H1 (cell line): ENCODE measurements at regions not wholly inside any gene's neighbourhood (a gene's known extent, or its start where the extent isn't known, plus 50 kb on each side); places are given as distances from the start of the nearest gene placed in this dataset.

Experiments used
- ATF3 ChIP-seq: IDR thresholded peaks from 2 replicates; pipeline ENCODE4 v1.6.1; 2011; ENCODE audit warnings: low read depth, mild to moderate bottlenecking, low read length; ENCODE audit not compliant: insufficient read depth
- CTCF ChIP-seq, 3 experiments: IDR thresholded peaks; 1 replicate in 2 of 3; 2 replicates in 1 of 3; pipeline versions ENCODE4 v1.5.1 to v1.6.1; 2011; ENCODE audit warnings: low read length in 3 of 3, mild to moderate bottlenecking in 3 of 3, inconsistent platforms in 2 of 3, low read depth in 1 of 3, moderate library complexity in 1 of 3; ENCODE audit not compliant: insufficient read depth in 1 of 3; ENCODE audit errors: control extremely low read depth in 1 of 3
- POLR2A ChIP-seq, 2 experiments: IDR thresholded peaks; 1 replicate in 1 of 2; 2 replicates in 1 of 2; pipeline ENCODE4 v1.6.1; 2011; ENCODE audit warnings: low read depth in 2 of 2, low read length in 2 of 2, mild to moderate bottlenecking in 2 of 2; ENCODE audit errors: control extremely low read depth in 1 of 2
- YY1 ChIP-seq: IDR thresholded peaks from 2 replicates; pipeline ENCODE4 v1.6.1; 2011; ENCODE audit warnings: low read depth, mild to moderate bottlenecking, low read length

- no peak for TF ChIP-seq CTCF (IDR thresholded peaks at IDR 0.05; ENCODE audit: control extremely low read depth in 1 of 3, insufficient read depth in 1 of 3, low read depth in 1 of 3, low read length in 3 of 3)
- TF ChIP-seq POLR2A (IDR thresholded peaks at IDR 0.05; ENCODE audit: control extremely low read depth in 1 of 2, low read depth in 2 of 2, low read length in 2 of 2), result no peak
- TF ChIP-seq ATF3, result no peak
- no peak for TF ChIP-seq YY1
These were observed 930.2 kb upstream of the FOXG1 start for GRCh38 chr14:27836386-27836785.
